ENCODE measurements at regions not wholly inside any gene's neighbourhood (a gene's known extent, or its start where the extent isn't known, plus 50 kb on each side); places are given as distances from the start of the nearest gene placed in this dataset.

DNA sequence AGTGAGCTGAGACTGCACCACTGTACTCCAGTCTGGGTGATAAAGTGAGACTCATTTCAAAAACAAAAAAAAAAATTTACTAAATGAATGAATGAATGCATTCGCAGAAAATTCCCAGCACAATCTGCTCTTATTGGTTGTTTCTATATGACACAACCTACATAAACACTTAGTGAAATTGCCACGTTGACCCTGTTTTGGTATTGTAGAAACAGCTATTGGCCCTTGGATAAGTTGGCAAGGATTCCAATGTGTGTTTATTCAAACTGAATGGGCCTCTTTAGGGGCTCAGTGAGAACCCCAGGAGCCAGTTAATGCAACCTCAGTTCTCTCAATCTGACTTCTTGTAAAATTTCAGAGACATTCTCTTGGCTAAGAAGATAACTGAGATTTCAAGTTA, 66.0 kb downstream of the HHEX start:
- CTCF ChIA-PET = interaction anchor here (0.7 kb wide), 1 partner anchor 92 kb away, joined by 5 read pairs; the partner anchor contains the start of gene EXOC6
- POLR2A ChIA-PET = no interaction called here
- DNase-seq (ENCODE audit: low read depth, low spot score) (no peak), ATAC-seq (no peak)
- BruUV-seq (replicated peaks) = no TSS peak
- Histone ChIP-seq H3K36me3 (ENCODE audit: control insufficient read depth, insufficient read depth, low read length) (no peaks in the 10 kb centered on the region), H3K27me3 (ENCODE audit: control insufficient read depth, insufficient read depth, low read length) (no peaks in the 10 kb centered on the region), H3K4me3 (ENCODE audit: low read depth in 2 of 2, low read length in 2 of 2) (no peak overlapping the region), H3K27ac (ENCODE audit: low read length) (no peak overlapping the region), H3K4me1 (ENCODE audit: control insufficient read depth, insufficient read depth, low read length) (peaks cover 3% of the 10 kb centered on the region; the same call in 1 of the 2 replicates), H3K9me3 (ENCODE audit: control insufficient read depth, insufficient read depth, low read depth, low read length) (no peaks in the 10 kb centered on the region)
- TF ChIP-seq TCF7L2 (IDR thresholded peaks at IDR 0.05; ENCODE audit: low read depth, low read length) (no peak), SIN3A (IDR thresholded peaks at IDR 0.05; ENCODE audit: borderline replicate concordance, insufficient read depth, low read depth, low read length) (no peak), POLR2AphosphoS5 (IDR thresholded peaks at IDR 0.05; ENCODE audit: low read depth, low read length) (no peak)
- TF ChIP-seq, protein P1, sequence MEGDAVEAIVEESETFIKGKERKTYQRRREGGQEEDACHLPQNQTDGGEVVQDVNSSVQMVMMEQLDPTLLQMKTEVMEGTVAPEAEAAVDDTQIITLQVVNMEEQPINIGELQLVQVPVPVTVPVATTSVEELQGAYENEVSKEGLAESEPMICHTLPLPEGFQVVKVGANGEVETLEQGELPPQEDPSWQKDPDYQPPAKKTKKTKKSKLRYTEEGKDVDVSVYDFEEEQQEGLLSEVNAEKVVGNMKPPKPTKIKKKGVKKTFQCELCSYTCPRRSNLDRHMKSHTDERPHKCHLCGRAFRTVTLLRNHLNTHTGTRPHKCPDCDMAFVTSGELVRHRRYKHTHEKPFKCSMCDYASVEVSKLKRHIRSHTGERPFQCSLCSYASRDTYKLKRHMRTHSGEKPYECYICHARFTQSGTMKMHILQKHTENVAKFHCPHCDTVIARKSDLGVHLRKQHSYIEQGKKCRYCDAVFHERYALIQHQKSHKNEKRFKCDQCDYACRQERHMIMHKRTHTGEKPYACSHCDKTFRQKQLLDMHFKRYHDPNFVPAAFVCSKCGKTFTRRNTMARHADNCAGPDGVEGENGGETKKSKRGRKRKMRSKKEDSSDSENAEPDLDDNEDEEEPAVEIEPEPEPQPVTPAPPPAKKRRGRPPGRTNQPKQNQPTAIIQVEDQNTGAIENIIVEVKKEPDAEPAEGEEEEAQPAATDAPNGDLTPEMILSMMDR (IDR thresholded peaks at IDR 0.05) = no peak
- TF ChIP-seq, protein P2, sequence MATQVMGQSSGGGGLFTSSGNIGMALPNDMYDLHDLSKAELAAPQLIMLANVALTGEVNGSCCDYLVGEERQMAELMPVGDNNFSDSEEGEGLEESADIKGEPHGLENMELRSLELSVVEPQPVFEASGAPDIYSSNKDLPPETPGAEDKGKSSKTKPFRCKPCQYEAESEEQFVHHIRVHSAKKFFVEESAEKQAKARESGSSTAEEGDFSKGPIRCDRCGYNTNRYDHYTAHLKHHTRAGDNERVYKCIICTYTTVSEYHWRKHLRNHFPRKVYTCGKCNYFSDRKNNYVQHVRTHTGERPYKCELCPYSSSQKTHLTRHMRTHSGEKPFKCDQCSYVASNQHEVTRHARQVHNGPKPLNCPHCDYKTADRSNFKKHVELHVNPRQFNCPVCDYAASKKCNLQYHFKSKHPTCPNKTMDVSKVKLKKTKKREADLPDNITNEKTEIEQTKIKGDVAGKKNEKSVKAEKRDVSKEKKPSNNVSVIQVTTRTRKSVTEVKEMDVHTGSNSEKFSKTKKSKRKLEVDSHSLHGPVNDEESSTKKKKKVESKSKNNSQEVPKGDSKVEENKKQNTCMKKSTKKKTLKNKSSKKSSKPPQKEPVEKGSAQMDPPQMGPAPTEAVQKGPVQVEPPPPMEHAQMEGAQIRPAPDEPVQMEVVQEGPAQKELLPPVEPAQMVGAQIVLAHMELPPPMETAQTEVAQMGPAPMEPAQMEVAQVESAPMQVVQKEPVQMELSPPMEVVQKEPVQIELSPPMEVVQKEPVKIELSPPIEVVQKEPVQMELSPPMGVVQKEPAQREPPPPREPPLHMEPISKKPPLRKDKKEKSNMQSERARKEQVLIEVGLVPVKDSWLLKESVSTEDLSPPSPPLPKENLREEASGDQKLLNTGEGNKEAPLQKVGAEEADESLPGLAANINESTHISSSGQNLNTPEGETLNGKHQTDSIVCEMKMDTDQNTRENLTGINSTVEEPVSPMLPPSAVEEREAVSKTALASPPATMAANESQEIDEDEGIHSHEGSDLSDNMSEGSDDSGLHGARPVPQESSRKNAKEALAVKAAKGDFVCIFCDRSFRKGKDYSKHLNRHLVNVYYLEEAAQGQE (IDR thresholded peaks at IDR 0.05; ENCODE audit: insufficient read depth in 1 of 2, low read depth in 2 of 2, low read length in 1 of 2) = no peak
- intact Hi-C loops (cut with micrococcal nuclease; ENCODE audit: unreplicated experiment) (no loop called here), in situ Hi-C loops (cut with HindIII; ENCODE audit: low pct_unique_long_range_greater_than_20kb, low sequenced_read_pairs) (no loop called here)

DNA sequence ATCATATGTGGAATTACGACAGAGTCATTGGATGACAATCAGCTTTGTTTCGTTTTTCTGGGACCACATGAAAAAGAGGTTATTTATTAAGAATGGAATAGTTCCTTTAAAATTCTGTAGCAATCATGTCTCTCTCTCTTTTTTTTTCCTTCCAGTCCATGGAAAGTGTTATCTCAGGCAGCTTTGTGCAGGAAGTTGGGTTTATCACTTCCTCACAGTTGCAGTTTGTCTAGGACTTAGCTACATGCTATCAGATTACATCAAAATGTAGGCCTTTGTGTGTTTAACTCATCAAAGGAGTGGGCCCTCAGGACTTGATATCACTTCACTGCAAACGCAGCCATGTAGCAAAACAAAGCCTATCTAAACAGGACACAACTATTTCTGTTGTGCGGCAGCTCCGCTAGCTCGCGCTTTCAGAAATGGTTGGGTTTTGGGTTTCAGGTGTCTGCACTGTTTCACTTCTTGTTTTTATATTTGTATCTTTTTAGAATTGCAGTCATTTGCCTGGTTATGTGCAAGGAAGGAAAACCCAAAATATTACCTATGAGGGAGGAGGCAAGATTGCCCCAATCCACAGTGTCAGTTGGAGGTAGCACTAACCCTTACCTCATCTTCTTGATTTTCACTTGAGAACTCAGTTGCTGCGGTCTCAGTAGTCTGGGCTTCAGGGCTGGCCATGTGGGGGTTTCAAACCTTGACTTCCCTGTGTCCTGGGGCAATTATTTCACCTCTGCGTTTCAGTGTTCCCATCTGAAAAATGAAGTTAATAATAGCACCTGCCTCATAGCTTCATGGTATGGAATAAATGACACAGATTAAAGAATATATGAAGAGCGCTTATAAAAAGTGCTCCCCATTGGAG, 66.7 kb downstream of the HHEX start:
- intact Hi-C loops (cut with micrococcal nuclease; ENCODE audit: unreplicated experiment) = no loop called here
- in situ Hi-C loops (cut with HindIII; ENCODE audit: low pct_unique_long_range_greater_than_20kb, low sequenced_read_pairs) = no loop called here
- POLR2A ChIA-PET = no interaction called here
- Histone ChIP-seq H3K4me1 (ENCODE audit: control insufficient read depth, insufficient read depth, low read length) (peaks cover 3% of the 10 kb centered on the region; the same call in 1 of the 2 replicates), H3K27ac (ENCODE audit: low read length) (no peak overlapping the region), H3K36me3 (ENCODE audit: control insufficient read depth, insufficient read depth, low read length) (no peaks in the 10 kb centered on the region), H3K4me3 (ENCODE audit: low read depth in 2 of 2, low read length in 2 of 2) (no peak overlapping the region), H3K27me3 (ENCODE audit: control insufficient read depth, insufficient read depth, low read length) (no peaks in the 10 kb centered on the region), H3K9me3 (ENCODE audit: control insufficient read depth, insufficient read depth, low read depth, low read length) (no peaks in the 10 kb centered on the region)
- TF ChIP-seq SIN3A (IDR thresholded peaks at IDR 0.05; ENCODE audit: borderline replicate concordance, insufficient read depth, low read depth, low read length) (no peak), POLR2AphosphoS5 (IDR thresholded peaks at IDR 0.05; ENCODE audit: low read depth, low read length) (no peak), TCF7L2 (IDR thresholded peaks at IDR 0.05; ENCODE audit: low read depth, low read length) (no peak)
- TF ChIP-seq, protein P1 (IDR thresholded peaks at IDR 0.05) = no peak
- CTCF ChIA-PET = interaction anchor here (0.7 kb wide), 1 partner anchor 92 kb away, joined by 5 read pairs; the partner anchor contains the start of gene EXOC6
- DNase-seq (ENCODE audit: low read depth, low spot score) (no peak), ATAC-seq (no peak)
- no TSS peak for BruUV-seq (replicated peaks)
